DOHH2 (cell line): ENCODE measurements at regions not wholly inside any gene's neighbourhood (a gene's known extent, or its start where the extent isn't known, plus 50 kb on each side); places are given as distances from the start of the nearest gene placed in this dataset.

ENCODE experiments used
- H3F3A ChIP-seq: fragments of 200-600 bp; sonication (generic), shearing (Covaris generic); 2 replicates; pipeline ENCODE4 v1.6.0; 2016; ENCODE audit warnings: antibody characterized with exemption, mild to moderate bottlenecking; ENCODE audit not compliant: control insufficient read depth, insufficient read depth
- H3K27ac ChIP-seq: fragments of 200-600 bp; sonication (generic); 2 replicates; pipeline ENCODE4 v1.5.1; 2014; ENCODE audit warnings: low read depth, mild to moderate bottlenecking, low read length, moderate library complexity
- H3K27me3 ChIP-seq: fragments of 200-600 bp; sonication (generic); 2 replicates; pipeline ENCODE4 v1.6.1; 2014; ENCODE audit warnings: mild to moderate bottlenecking, low read length, mixed read lengths; ENCODE audit not compliant: control insufficient read depth
- H3K36me3 ChIP-seq: fragments of 200-600 bp; sonication (generic); 2 replicates; pipeline ENCODE4 v1.6.1; 2014; ENCODE audit warnings: mild to moderate bottlenecking, low read length, moderate library complexity, mixed read lengths; ENCODE audit not compliant: control insufficient read depth
- H3K4me1 ChIP-seq: fragments of 200-600 bp; sonication (generic); 2 replicates; pipeline ENCODE4 v1.6.1; 2014; ENCODE audit warnings: mild to moderate bottlenecking, low read length, mixed read lengths; ENCODE audit not compliant: control insufficient read depth
- H3K4me2 ChIP-seq: fragments of 200-600 bp; sonication (generic); 2 replicates; pipeline ENCODE4 v1.6.0; 2014; ENCODE audit warnings: mild to moderate bottlenecking, low read length, moderate library complexity
- H3K4me3 ChIP-seq: fragments of 200-600 bp; sonication (generic); 2 replicates; pipeline ENCODE4 v1.5.1; 2014; ENCODE audit warnings: mild to moderate bottlenecking, low read length, mixed read lengths
- H3K79me2 ChIP-seq: fragments of 200-600 bp; sonication (generic); 2 replicates; pipeline ENCODE4 v1.6.1; 2014; ENCODE audit warnings: mild to moderate bottlenecking, low read length, mixed read lengths; ENCODE audit not compliant: control insufficient read depth
- H3K9me2 ChIP-seq: fragments of 200-600 bp; sonication (generic); replicated peaks from 2 replicates; pipeline ENCODE4 v1.6.1; 2014; ENCODE audit warnings: mild to moderate bottlenecking, low read length, mixed read lengths; ENCODE audit not compliant: control insufficient read depth
- H3K9me3 ChIP-seq: fragments of 200-600 bp; sonication (generic); 2 replicates; pipeline ENCODE4 v1.6.1; 2014; ENCODE audit warnings: antibody characterized with exemption, low read length, mixed read lengths; ENCODE audit not compliant: control insufficient read depth, insufficient read depth
- H4K20me1 ChIP-seq: fragments of 200-600 bp; sonication (generic); 2 replicates; pipeline ENCODE4 v1.6.0; 2014; ENCODE audit warnings: low read depth, mild to moderate bottlenecking, antibody characterized with exemption, low read length, moderate library complexity; ENCODE audit not compliant: control insufficient read depth, insufficient read depth
- EZH2phosphoT487 ChIP-seq: fragments of 200-600 bp; sonication (generic); IDR thresholded peaks from 2 replicates; pipeline ENCODE4 v1.6.1; 2017; ENCODE audit warnings: borderline replicate concordance, mild to moderate bottlenecking, antibody characterized with exemption, low read length, moderate library complexity, mixed read lengths
- TF ChIP-seq, protein P1 (sequence below): fragments of 200-600 bp; sonication (generic); IDR thresholded peaks from one replicate; pipeline ENCODE4 v1.5.1; 2014; ENCODE audit warnings: antibody characterized with exemption, mild to moderate bottlenecking, low read depth, low read length; ENCODE audit not compliant: poor library complexity, severe bottlenecking

DNA sequence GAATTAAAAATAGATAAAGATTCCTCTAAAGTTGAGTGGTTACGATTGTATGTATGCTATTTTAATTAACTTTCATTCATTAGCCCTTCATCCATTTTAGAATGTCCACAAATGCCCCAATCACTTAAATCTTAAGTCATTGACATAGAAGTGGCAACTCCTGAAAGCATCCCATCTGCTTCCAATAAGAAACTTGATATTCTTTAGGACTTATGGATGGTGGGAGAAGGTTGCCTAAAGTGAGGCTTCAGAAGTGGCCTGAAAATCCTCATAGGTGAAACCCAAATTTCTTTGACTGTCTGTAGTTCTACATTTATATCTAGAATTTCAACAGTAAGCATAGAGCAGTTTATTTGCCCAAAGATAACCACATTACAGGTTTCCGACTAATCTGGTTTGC lies 161.7 kb upstream of the HMGA2 start:
- TF ChIP-seq, protein P1, sequence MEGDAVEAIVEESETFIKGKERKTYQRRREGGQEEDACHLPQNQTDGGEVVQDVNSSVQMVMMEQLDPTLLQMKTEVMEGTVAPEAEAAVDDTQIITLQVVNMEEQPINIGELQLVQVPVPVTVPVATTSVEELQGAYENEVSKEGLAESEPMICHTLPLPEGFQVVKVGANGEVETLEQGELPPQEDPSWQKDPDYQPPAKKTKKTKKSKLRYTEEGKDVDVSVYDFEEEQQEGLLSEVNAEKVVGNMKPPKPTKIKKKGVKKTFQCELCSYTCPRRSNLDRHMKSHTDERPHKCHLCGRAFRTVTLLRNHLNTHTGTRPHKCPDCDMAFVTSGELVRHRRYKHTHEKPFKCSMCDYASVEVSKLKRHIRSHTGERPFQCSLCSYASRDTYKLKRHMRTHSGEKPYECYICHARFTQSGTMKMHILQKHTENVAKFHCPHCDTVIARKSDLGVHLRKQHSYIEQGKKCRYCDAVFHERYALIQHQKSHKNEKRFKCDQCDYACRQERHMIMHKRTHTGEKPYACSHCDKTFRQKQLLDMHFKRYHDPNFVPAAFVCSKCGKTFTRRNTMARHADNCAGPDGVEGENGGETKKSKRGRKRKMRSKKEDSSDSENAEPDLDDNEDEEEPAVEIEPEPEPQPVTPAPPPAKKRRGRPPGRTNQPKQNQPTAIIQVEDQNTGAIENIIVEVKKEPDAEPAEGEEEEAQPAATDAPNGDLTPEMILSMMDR, result no peak
- no peak for TF ChIP-seq EZH2phosphoT487
- Histone ChIP-seq H3K4me1 (no peaks in the 10 kb centered on the region), H3K9me3 (no peaks in the 10 kb centered on the region), H3K4me3 (no peak overlapping the region), H4K20me1 (no peaks in the 10 kb centered on the region), H3K4me2 (no peak overlapping the region), H3K27ac (no peak overlapping the region), H3K27me3 (no peaks in the 10 kb centered on the region), H3K79me2 (no peaks in the 10 kb centered on the region), H3F3A (no peaks in the 10 kb centered on the region), H3K9me2 (no peaks in the 10 kb centered on the region), H3K36me3 (no peaks in the 10 kb centered on the region)

GRCh38 chr12:65663097-65663496 lies 161.2 kb upstream of the HMGA2 start:
- H4K20me1 ChIP-seq, result no peaks in the 10 kb centered on the region
- no peak overlapping the region for H3K27ac ChIP-seq
- H3K27me3 ChIP-seq, result no peaks in the 10 kb centered on the region
- H3K36me3 ChIP-seq, result no peaks in the 10 kb centered on the region
- no peaks in the 10 kb centered on the region for H3K9me2 ChIP-seq
- no peak overlapping the region for H3K4me2 ChIP-seq
- no peaks in the 10 kb centered on the region for H3F3A ChIP-seq
- no peak for TF ChIP-seq EZH2phosphoT487
- TF ChIP-seq, protein P1, result no peak
- H3K4me1 ChIP-seq, result no peaks in the 10 kb centered on the region
- H3K79me2 ChIP-seq, result no peaks in the 10 kb centered on the region
- H3K4me3 ChIP-seq, result no peak overlapping the region
- no peaks in the 10 kb centered on the region for H3K9me3 ChIP-seq

- Histone ChIP-seq H3K4me1 (no peaks in the 10 kb centered on the region), H3K9me2 (no peaks in the 10 kb centered on the region), H3K27me3 (no peaks in the 10 kb centered on the region), H3K27ac (no peak overlapping the region), H3K9me3 (no peaks in the 10 kb centered on the region), H3F3A (no peaks in the 10 kb centered on the region), H3K4me3 (no peak overlapping the region), H3K79me2 (no peaks in the 10 kb centered on the region), H4K20me1 (no peaks in the 10 kb centered on the region), H3K36me3 (no peaks in the 10 kb centered on the region), H3K4me2 (no peak overlapping the region)
- no peak for TF ChIP-seq EZH2phosphoT487
- TF ChIP-seq, protein P1, result no peak
These were observed 160.6 kb upstream of the HMGA2 start for GRCh38 chr12:65663648-65664047.
